Activated T-helper 17 cell treated with anti-CD3 and anti-CD28 coated beads, Interleukin-2, amount 50 U/mL, for 72 hours (primary cell): ENCODE measurements at regions not wholly inside any gene's neighbourhood (a gene's known extent, or its start where the extent isn't known, plus 50 kb on each side); places are given as distances from the start of the nearest gene placed in this dataset.

Source experiments
- ATAC-seq: fragments of 150-1000 bp; cut with Tn5 transposase; replicated peaks from 2 replicates; pipeline ENCODE4 v1.10.0; 2021; ENCODE audit warnings: mild to moderate bottlenecking, moderate library complexity
- H3K27ac Mint-ChIP-seq: one replicate; pipeline ENCODE4 v1.8.0; 2022; ENCODE audit warnings: mixed read lengths
- H3K27me3 Mint-ChIP-seq: one replicate; pipeline ENCODE4 v1.8.0; 2022; ENCODE audit warnings: mixed read lengths
- H3K36me3 Mint-ChIP-seq: one replicate; pipeline ENCODE4 v1.8.0; 2022; ENCODE audit warnings: low read depth, mild to moderate bottlenecking, mixed read lengths
- H3K4me1 Mint-ChIP-seq: one replicate; pipeline ENCODE4 v1.8.0; 2022; ENCODE audit warnings: mixed read lengths
- H3K4me3 Mint-ChIP-seq: one replicate; pipeline ENCODE4 v1.8.0; 2022; ENCODE audit warnings: mild to moderate bottlenecking, mixed read lengths
- H3K9me3 Mint-ChIP-seq: one replicate; pipeline ENCODE4 v1.8.0; 2022; ENCODE audit warnings: mixed read lengths

GRCh38 chr5:133890314-133890713 is 78.1 kb downstream of the C5orf15 start:
- ATAC-seq = peak; percentile 38
- no peaks in the 10 kb centered on the region for H3K36me3 Mint-ChIP-seq
- H3K4me3 Mint-ChIP-seq = no peak overlapping the region
- H3K27ac Mint-ChIP-seq = no peak overlapping the region
- no peaks in the 10 kb centered on the region for H3K9me3 Mint-ChIP-seq
- H3K27me3 Mint-ChIP-seq = peaks cover 6% of the 10 kb centered on the region
- no peaks in the 10 kb centered on the region for H3K4me1 Mint-ChIP-seq

GRCh38 chr5:133889271-133889905 is 79.0 kb downstream of the C5orf15 start:
- Mint-ChIP-seq H3K4me1 (no peaks in the 10 kb centered on the region), H3K9me3 (no peaks in the 10 kb centered on the region), H3K27me3 (peaks cover 6% of the 10 kb centered on the region), H3K27ac (no peak overlapping the region), H3K4me3 (no peak overlapping the region), H3K36me3 (no peaks in the 10 kb centered on the region)
- ATAC-seq = no peak

- no peak for ATAC-seq
- H3K4me3 Mint-ChIP-seq = no peak overlapping the region
- peaks cover 6% of the 10 kb centered on the region for H3K27me3 Mint-ChIP-seq
- no peaks in the 10 kb centered on the region for H3K36me3 Mint-ChIP-seq
- no peaks in the 10 kb centered on the region for H3K9me3 Mint-ChIP-seq
- H3K27ac Mint-ChIP-seq = no peak overlapping the region
- no peaks in the 10 kb centered on the region for H3K4me1 Mint-ChIP-seq
Measured at GRCh38 chr5:133888625-133888991, 79.8 kb downstream of the C5orf15 start.

GRCh38 chr5:133885566-133885965 is 82.9 kb downstream of the C5orf15 start:
- H3K36me3 Mint-ChIP-seq = no peaks in the 10 kb centered on the region
- H3K27me3 Mint-ChIP-seq = peaks cover 16% of the 10 kb centered on the region
- H3K4me1 Mint-ChIP-seq = no peaks in the 10 kb centered on the region

GRCh38 chr5:133884569-133885311 is 83.7 kb downstream of the C5orf15 start:
- Mint-ChIP-seq H3K4me1 (no peaks in the 10 kb centered on the region), H3K27me3 (peaks cover 12% of the 10 kb centered on the region), H3K36me3 (no peaks in the 10 kb centered on the region), H3K4me3 (no peak overlapping the region), H3K9me3 (no peaks in the 10 kb centered on the region), H3K27ac (no peak overlapping the region)
- ATAC-seq = no peak

More at GRCh38 chr5:133885566-133885965, 82.9 kb downstream of the C5orf15 start:
- H3K9me3 Mint-ChIP-seq = no peaks in the 10 kb centered on the region
- no peak for ATAC-seq
- no peak overlapping the region for H3K27ac Mint-ChIP-seq
- no peak overlapping the region for H3K4me3 Mint-ChIP-seq

- H3K27ac Mint-ChIP-seq = no peak overlapping the region
- H3K4me3 Mint-ChIP-seq = no peak overlapping the region
- H3K4me1 Mint-ChIP-seq = no peaks in the 10 kb centered on the region
- no peaks in the 10 kb centered on the region for H3K9me3 Mint-ChIP-seq
- H3K27me3 Mint-ChIP-seq = peaks cover 10% of the 10 kb centered on the region
- ATAC-seq = no peak
- no peaks in the 10 kb centered on the region for H3K36me3 Mint-ChIP-seq
Measured at GRCh38 chr5:133883916-133884315, 84.5 kb downstream of the C5orf15 start.

GRCh38 chr5:133882846-133883245 is 85.6 kb downstream of the C5orf15 start:
- no peaks in the 10 kb centered on the region for H3K4me1 Mint-ChIP-seq
- H3K27me3 Mint-ChIP-seq = peaks cover 10% of the 10 kb centered on the region
- no peaks in the 10 kb centered on the region for H3K36me3 Mint-ChIP-seq
- H3K4me3 Mint-ChIP-seq = no peak overlapping the region
- no peaks in the 10 kb centered on the region for H3K9me3 Mint-ChIP-seq
- no peak overlapping the region for H3K27ac Mint-ChIP-seq
- no peak for ATAC-seq

- Mint-ChIP-seq H3K27ac (no peak overlapping the region), H3K36me3 (no peaks in the 10 kb centered on the region), H3K4me3 (no peak overlapping the region), H3K4me1 (no peaks in the 10 kb centered on the region), H3K9me3 (no peaks in the 10 kb centered on the region), H3K27me3 (peaks cover 10% of the 10 kb centered on the region)
- no peak for ATAC-seq
Measured at GRCh38 chr5:133882389-133882695, 86.1 kb downstream of the C5orf15 start.

- H3K4me3 Mint-ChIP-seq = no peak overlapping the region
- H3K27ac Mint-ChIP-seq = no peak overlapping the region
- ATAC-seq = no peak
- H3K27me3 Mint-ChIP-seq = peaks cover 10% of the 10 kb centered on the region
- no peaks in the 10 kb centered on the region for H3K36me3 Mint-ChIP-seq
- no peaks in the 10 kb centered on the region for H3K9me3 Mint-ChIP-seq
- no peaks in the 10 kb centered on the region for H3K4me1 Mint-ChIP-seq
Measured at GRCh38 chr5:133881576-133882388, 86.6 kb downstream of the C5orf15 start.

- Mint-ChIP-seq H3K4me1 (peaks cover 6% of the 10 kb centered on the region), H3K36me3 (peaks cover 6% of the 10 kb centered on the region), H3K27me3 (peaks cover 10% of the 10 kb centered on the region), H3K9me3 (no peaks in the 10 kb centered on the region), H3K27ac (no peak overlapping the region), H3K4me3 (no peak overlapping the region)
- no peak for ATAC-seq
Measured at GRCh38 chr5:133878236-133878555, 90.2 kb downstream of the C5orf15 start.

GRCh38 chr5:133877351-133878235 is 90.8 kb downstream of the C5orf15 start:
- Mint-ChIP-seq H3K27me3 (peaks cover 7% of the 10 kb centered on the region), H3K27ac (no peak overlapping the region), H3K4me1 (peaks cover 6% of the 10 kb centered on the region), H3K9me3 (no peaks in the 10 kb centered on the region), H3K36me3 (peaks cover 6% of the 10 kb centered on the region), H3K4me3 (no peak overlapping the region)
- ATAC-seq = no peak

- no peak overlapping the region for H3K4me3 Mint-ChIP-seq
- no peaks in the 10 kb centered on the region for H3K9me3 Mint-ChIP-seq
- H3K36me3 Mint-ChIP-seq = peaks cover 6% of the 10 kb centered on the region
- no peak for ATAC-seq
- no peak overlapping the region for H3K27ac Mint-ChIP-seq
- H3K27me3 Mint-ChIP-seq = no peaks in the 10 kb centered on the region
- peaks cover 11% of the 10 kb centered on the region for H3K4me1 Mint-ChIP-seq
Measured at GRCh38 chr5:133876266-133876665, 92.2 kb downstream of the C5orf15 start.

- Mint-ChIP-seq H3K9me3 (no peaks in the 10 kb centered on the region), H3K4me3 (no peak overlapping the region), H3K4me1 (peaks cover 11% of the 10 kb centered on the region), H3K36me3 (peaks cover 6% of the 10 kb centered on the region), H3K27ac (no peak overlapping the region), H3K27me3 (no peaks in the 10 kb centered on the region)
- no peak for ATAC-seq
Measured at GRCh38 chr5:133875179-133875578, 93.2 kb downstream of the C5orf15 start.

GRCh38 chr5:133873449-133873848 is 95.0 kb downstream of the C5orf15 start:
- no peaks in the 10 kb centered on the region for H3K9me3 Mint-ChIP-seq
- H3K36me3 Mint-ChIP-seq = peaks cover 6% of the 10 kb centered on the region
- no peaks in the 10 kb centered on the region for H3K27me3 Mint-ChIP-seq
- ATAC-seq = peak; percentile 43
- H3K4me1 Mint-ChIP-seq = peaks cover 11% of the 10 kb centered on the region
- H3K4me3 Mint-ChIP-seq = no peak overlapping the region
- no peak overlapping the region for H3K27ac Mint-ChIP-seq
